ENCODE measurements at regions not wholly inside any gene's neighbourhood (a gene's known extent, or its start where the extent isn't known, plus 50 kb on each side); places are given as distances from the start of the nearest gene placed in this dataset.

GRCh38 chr5:89917112-89917511, 492.4 kb downstream of the CETN3 start:
- TF ChIP-seq CTCF (IDR thresholded peaks at IDR 0.05 in 8 of 11, conservative IDR thresholded peaks at IDR 0.05 in 3 of 11) (no peak), POLR2A (IDR thresholded peaks at IDR 0.05) (no peak)

All from spleen (tissue), 7 donors.